HFF-Myc (cell line): ENCODE measurements at regions not wholly inside any gene's neighbourhood (a gene's known extent, or its start where the extent isn't known, plus 50 kb on each side); places are given as distances from the start of the nearest gene placed in this dataset.

ENCODE experiments used
- DNase-seq: peaks from one replicate; pipeline ENCODE4 v3.0.0-alpha.2; 2011; ENCODE audit warnings: low read depth; ENCODE audit errors: extremely low read depth
- H3K4me3 ChIP-seq: replicated peaks from 2 replicates; pipeline ENCODE4 v1.5.1; 2011; ENCODE audit warnings: low read depth, mild to moderate bottlenecking, control low read depth, low read length
- CTCF ChIP-seq: IDR thresholded peaks from 2 replicates; pipeline ENCODE4 v1.5.1; 2012; ENCODE audit warnings: mild to moderate bottlenecking, low read depth, low read length, control low read depth; ENCODE audit errors: missing control alignments

- no peak overlapping the region for H3K4me3 ChIP-seq
- no peak for TF ChIP-seq CTCF
- no peak for DNase-seq
Measured at GRCh38 chr20:40189621-40190020, 499.4 kb downstream of the MAFB start.

GRCh38 chr20:40188319-40188718 is 500.7 kb downstream of the MAFB start:
- TF ChIP-seq CTCF, result no peak
- no peak overlapping the region for H3K4me3 ChIP-seq
- no peak for DNase-seq

- TF ChIP-seq CTCF, result no peak
- H3K4me3 ChIP-seq, result no peak overlapping the region
- DNase-seq, result no peak
Measured at GRCh38 chr20:40186826-40187225, 502.2 kb downstream of the MAFB start.

- no peak overlapping the region for H3K4me3 ChIP-seq
- no peak for TF ChIP-seq CTCF
- no peak for DNase-seq
Measured at GRCh38 chr20:40181676-40182075, 507.4 kb downstream of the MAFB start.

GRCh38 chr20:40176098-40176841 is 512.8 kb downstream of the MAFB start:
- no peak overlapping the region for H3K4me3 ChIP-seq
- DNase-seq, result no peak
- no peak for TF ChIP-seq CTCF

- no peak for DNase-seq
- TF ChIP-seq CTCF, result no peak
Measured at GRCh38 chr20:40175296-40175695, 513.7 kb downstream of the MAFB start.

GRCh38 chr20:40173872-40174271 is 515.2 kb downstream of the MAFB start:
- H3K4me3 ChIP-seq, result no peak overlapping the region
- TF ChIP-seq CTCF, result no peak
- DNase-seq, result no peak

More at GRCh38 chr20:40175296-40175695, 513.7 kb downstream of the MAFB start:
- no peak overlapping the region for H3K4me3 ChIP-seq
